ENCODE measurements at regions not wholly inside any gene's neighbourhood (a gene's known extent, or its start where the extent isn't known, plus 50 kb on each side); places are given as distances from the start of the nearest gene placed in this dataset.

DNA sequence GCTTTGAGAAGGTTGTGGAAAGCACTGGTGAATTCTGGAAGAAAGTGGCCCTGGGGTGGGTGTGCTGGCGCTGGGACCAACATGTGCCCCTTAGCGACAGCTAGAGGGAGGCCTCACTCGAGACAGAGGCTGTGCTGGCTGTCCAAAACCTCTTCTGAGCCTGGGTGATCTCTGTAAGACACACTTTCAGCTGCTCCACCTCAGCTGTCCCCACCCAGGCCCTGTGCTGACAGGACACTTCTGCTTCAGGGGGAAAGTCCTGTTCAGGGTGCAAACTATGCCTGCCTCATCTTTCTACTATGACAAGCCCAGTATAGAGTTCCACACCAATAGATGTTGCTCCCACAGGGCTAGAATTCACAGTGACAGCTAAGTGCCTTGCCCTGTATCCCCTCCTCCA lies 426.4 kb downstream of the MED10 start:
- no peak overlapping the region for H3K4me2 ChIP-seq (ENCODE audit: low read length)
- no peaks in the 10 kb centered on the region for H3K4me1 ChIP-seq (ENCODE audit: control insufficient read depth, insufficient read depth, low read length)
- no peak overlapping the region for H3K4me3 ChIP-seq (ENCODE audit: low read length)
- H3K9ac ChIP-seq (ENCODE audit: low read depth, low read length), result no peak overlapping the region
- no peaks in the 10 kb centered on the region for H3K36me3 ChIP-seq (ENCODE audit: insufficient read depth, low read length)
- H3K27me3 ChIP-seq (ENCODE audit: control insufficient read depth, insufficient read depth, low read length), result no peaks in the 10 kb centered on the region
- peaks cover 6% of the 10 kb centered on the region for H3K9me3 ChIP-seq (replicated peaks; ENCODE audit: low read length)

DNA sequence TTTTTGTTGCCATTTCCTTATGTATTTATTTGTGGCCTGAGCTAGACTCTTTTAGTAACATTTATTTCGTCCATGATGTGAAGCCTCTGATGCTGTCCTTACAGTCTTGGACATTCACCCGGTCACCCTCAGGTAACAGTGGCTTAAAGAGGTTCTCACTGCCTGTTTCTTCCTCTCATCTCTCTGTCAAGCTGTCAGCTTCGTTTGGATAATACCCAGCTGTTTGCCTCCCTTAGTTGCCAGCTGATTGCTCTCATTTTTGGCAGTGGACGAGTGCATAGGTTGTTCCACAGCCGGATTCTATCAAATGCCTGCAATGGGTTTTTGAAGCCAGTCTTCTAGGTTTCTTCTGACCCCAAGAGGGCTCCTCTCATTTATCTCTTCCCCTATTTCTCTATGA lies 427.7 kb downstream of the MED10 start:
- H3K4me2 ChIP-seq (ENCODE audit: low read length), result no peak overlapping the region

DNA sequence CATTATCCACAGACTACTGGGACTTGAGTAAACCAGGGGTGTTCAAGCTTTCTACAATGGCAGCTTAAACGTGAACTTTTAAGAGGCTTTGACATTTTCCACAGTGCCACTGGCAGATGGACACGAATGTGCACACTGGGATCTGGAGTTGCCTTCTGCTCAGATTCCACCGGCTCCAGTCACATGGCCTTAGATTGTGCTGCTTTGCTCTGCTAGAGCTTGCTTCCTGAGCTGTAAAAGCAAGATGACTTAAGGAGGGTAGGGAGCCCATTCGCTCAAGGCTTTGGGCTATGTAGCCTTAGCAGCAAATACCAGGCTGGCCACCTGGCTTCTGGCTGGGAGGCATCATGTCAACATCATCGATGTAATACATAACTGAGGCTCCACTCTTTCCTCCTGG lies 436.9 kb downstream of the MED10 start:
- Histone ChIP-seq H3K27me3 (ENCODE audit: control insufficient read depth, insufficient read depth, low read length) (no peaks in the 10 kb centered on the region), H3K4me3 (ENCODE audit: low read length) (no peak overlapping the region), H3K4me2 (ENCODE audit: low read length) (no peak overlapping the region), H3K9ac (ENCODE audit: low read depth, low read length) (no peak overlapping the region), H3K36me3 (ENCODE audit: insufficient read depth, low read length) (no peaks in the 10 kb centered on the region), H3K4me1 (ENCODE audit: control insufficient read depth, insufficient read depth, low read length) (no peaks in the 10 kb centered on the region), H3K9me3 (replicated peaks; ENCODE audit: low read length) (no peaks in the 10 kb centered on the region)

More for the DNA sequence above, 427.7 kb downstream of the MED10 start:
- peaks cover 6% of the 10 kb centered on the region for H3K9me3 ChIP-seq (replicated peaks; ENCODE audit: low read length)
- H3K36me3 ChIP-seq (ENCODE audit: insufficient read depth, low read length), result no peaks in the 10 kb centered on the region
- no peaks in the 10 kb centered on the region for H3K4me1 ChIP-seq (ENCODE audit: control insufficient read depth, insufficient read depth, low read length)
- no peak overlapping the region for H3K4me3 ChIP-seq (ENCODE audit: low read length)
- no peaks in the 10 kb centered on the region for H3K27me3 ChIP-seq (ENCODE audit: control insufficient read depth, insufficient read depth, low read length)
- H3K9ac ChIP-seq (ENCODE audit: low read depth, low read length), result no peak overlapping the region

DNA sequence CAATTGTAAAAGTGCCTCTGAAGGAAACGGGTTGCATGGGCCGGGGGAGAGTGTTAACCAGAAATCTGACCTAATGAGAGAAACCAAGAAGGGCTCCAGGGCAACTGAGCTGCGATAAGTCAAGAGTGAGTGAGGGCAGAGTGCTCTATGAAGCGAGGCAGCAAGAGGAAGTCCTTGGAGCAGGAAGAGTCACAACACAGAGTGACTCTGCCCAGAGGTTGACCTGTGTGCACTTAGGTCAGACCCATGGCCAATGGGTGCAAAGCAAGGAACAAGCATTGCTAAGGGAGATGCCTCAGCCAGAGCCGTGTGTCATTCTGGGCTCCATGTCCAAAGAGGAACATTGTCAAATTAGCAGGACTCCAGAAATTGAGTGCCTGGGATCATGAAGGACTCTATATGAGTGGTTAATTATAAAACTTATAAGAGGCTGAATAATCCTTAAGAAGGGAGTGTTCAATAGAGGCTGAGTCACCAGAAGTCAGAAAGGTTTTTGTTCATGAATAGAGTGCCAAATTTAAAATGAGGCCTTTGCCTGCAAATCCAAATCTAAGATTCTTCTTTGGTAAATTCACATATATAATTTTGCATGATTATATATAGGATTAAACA lies 438.5 kb downstream of the MED10 start:
- Histone ChIP-seq H3K4me3 (ENCODE audit: low read length) (no peak overlapping the region), H3K9ac (ENCODE audit: low read depth, low read length) (no peak overlapping the region), H3K4me1 (ENCODE audit: control insufficient read depth, insufficient read depth, low read length) (no peaks in the 10 kb centered on the region), H3K4me2 (ENCODE audit: low read length) (no peak overlapping the region), H3K36me3 (ENCODE audit: insufficient read depth, low read length) (no peaks in the 10 kb centered on the region), H3K27me3 (ENCODE audit: control insufficient read depth, insufficient read depth, low read length) (no peaks in the 10 kb centered on the region), H3K9me3 (replicated peaks; ENCODE audit: low read length) (no peaks in the 10 kb centered on the region)

DNA sequence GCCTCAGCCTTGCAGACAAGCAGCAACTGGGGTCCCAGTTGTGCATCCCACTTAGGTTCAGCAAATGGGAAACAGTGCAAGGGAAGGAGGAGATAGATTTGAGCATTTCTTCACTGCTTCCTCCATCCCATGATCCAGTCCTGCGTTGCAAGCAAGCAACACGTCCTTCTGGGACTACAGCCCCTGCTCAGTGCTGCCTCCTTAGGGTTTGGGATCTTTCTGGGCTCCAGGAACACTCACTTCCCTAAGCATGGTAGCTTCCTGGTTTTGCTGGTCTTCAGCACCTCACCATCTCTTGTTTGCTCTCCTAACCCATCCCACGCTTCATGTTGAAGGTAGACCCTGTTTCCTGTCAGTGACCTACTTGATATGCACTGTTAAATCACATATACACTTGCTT lies 444.7 kb downstream of the MED10 start:
- H3K4me2 ChIP-seq (ENCODE audit: low read length), result no peak overlapping the region
- no peak overlapping the region for H3K9ac ChIP-seq (ENCODE audit: low read depth, low read length)
- H3K27me3 ChIP-seq (ENCODE audit: control insufficient read depth, insufficient read depth, low read length), result no peaks in the 10 kb centered on the region
- no peaks in the 10 kb centered on the region for H3K36me3 ChIP-seq (ENCODE audit: insufficient read depth, low read length)
- H3K9me3 ChIP-seq (replicated peaks; ENCODE audit: low read length), result no peaks in the 10 kb centered on the region
- no peaks in the 10 kb centered on the region for H3K4me1 ChIP-seq (ENCODE audit: control insufficient read depth, insufficient read depth, low read length)
- no peak overlapping the region for H3K4me3 ChIP-seq (ENCODE audit: low read length)

DNA sequence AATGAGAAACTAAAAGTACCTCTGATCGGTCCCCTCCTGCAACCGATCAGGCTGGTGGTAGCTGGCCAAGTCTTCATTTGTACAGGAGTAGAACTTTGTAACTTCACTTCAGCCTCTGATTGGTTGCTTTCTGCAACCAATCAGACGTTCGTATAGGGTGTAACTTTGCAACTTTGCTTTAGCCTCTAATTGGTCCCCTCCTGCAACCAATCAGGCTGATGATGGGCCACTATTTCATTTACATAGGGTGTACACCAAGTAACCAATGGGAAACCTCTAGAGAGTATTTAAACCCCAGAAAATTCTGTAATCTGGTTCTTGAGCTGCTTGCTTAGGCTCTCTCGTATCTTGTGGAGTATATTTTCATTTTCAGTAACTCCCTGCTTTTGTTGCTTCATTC lies 445.5 kb downstream of the MED10 start:
- H3K9me3 ChIP-seq (replicated peaks; ENCODE audit: low read length), result no peaks in the 10 kb centered on the region

DNA sequence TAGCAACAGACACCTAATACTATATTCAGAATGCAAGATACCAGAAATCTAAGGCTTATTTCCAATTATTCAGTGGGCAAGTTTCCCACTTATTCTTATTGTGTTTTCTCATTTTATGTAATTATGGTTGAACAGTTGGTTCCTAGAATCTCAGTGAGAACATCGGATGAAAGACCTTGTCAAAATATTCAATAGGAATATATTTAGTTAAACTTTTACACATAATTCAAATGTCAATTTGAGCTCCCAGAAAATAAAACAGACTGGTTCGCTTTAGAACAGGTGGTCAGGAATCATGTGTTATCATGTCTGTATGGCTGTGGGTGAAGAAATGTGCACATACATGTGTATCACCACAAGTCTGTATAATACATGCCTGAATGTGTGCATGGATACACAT lies 447.8 kb downstream of the MED10 start:
- no peak overlapping the region for H3K9ac ChIP-seq (ENCODE audit: low read depth, low read length)
- no peaks in the 10 kb centered on the region for H3K4me1 ChIP-seq (ENCODE audit: control insufficient read depth, insufficient read depth, low read length)
- H3K27me3 ChIP-seq (ENCODE audit: control insufficient read depth, insufficient read depth, low read length), result no peaks in the 10 kb centered on the region
- H3K4me3 ChIP-seq (ENCODE audit: low read length), result no peak overlapping the region
- no peaks in the 10 kb centered on the region for H3K9me3 ChIP-seq (replicated peaks; ENCODE audit: low read length)
- H3K36me3 ChIP-seq (ENCODE audit: insufficient read depth, low read length), result no peaks in the 10 kb centered on the region
- H3K4me2 ChIP-seq (ENCODE audit: low read length), result no peak overlapping the region

More for the DNA sequence above, 445.5 kb downstream of the MED10 start:
- no peak overlapping the region for H3K4me2 ChIP-seq (ENCODE audit: low read length)
- no peaks in the 10 kb centered on the region for H3K4me1 ChIP-seq (ENCODE audit: control insufficient read depth, insufficient read depth, low read length)
- H3K36me3 ChIP-seq (ENCODE audit: insufficient read depth, low read length), result no peaks in the 10 kb centered on the region
- no peak overlapping the region for H3K9ac ChIP-seq (ENCODE audit: low read depth, low read length)
- no peaks in the 10 kb centered on the region for H3K27me3 ChIP-seq (ENCODE audit: control insufficient read depth, insufficient read depth, low read length)
- no peak overlapping the region for H3K4me3 ChIP-seq (ENCODE audit: low read length)

DNA sequence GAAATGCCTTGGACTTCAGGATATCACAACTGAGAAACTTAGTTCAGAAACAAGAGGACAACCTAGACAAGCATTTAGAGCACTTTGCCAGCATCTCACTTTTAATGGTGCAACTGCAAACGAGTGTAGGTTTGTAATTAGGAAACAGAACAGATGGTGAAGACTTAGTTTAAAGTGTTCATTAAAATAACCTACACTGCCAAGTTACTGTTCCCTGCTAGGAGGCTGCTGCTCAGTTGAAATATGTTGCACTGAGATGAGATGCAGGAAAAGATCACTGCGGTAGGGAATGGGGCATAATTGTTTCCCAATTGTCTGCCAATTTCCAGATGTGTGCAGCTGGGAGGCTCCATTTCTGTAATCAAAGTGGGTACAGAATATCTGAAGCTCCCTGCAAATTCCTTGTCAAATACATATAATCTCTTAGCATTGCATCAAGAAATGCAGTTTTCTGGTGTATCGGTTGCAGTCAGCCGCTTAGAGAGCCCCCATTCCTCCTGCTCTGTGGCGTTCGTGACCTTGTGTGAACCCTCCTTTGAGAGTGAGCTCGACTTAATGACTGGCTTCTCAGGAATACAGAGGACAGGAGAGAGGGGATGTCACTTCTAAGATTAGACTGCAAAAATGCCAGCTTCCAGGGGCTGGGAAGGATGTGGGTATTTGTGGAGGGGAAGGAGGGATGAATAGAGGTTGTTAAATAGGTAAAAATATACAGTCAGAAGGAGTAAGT lies 448.9 kb downstream of the MED10 start:
- Histone ChIP-seq H3K9ac (ENCODE audit: low read depth, low read length) (no peak overlapping the region), H3K9me3 (replicated peaks; ENCODE audit: low read length) (peaks cover 4% of the 10 kb centered on the region), H3K4me3 (ENCODE audit: low read length) (no peak overlapping the region), H3K4me2 (ENCODE audit: low read length) (no peak overlapping the region), H3K27me3 (ENCODE audit: control insufficient read depth, insufficient read depth, low read length) (no peaks in the 10 kb centered on the region), H3K4me1 (ENCODE audit: control insufficient read depth, insufficient read depth, low read length) (no peaks in the 10 kb centered on the region), H3K36me3 (ENCODE audit: insufficient read depth, low read length) (no peaks in the 10 kb centered on the region)

DNA sequence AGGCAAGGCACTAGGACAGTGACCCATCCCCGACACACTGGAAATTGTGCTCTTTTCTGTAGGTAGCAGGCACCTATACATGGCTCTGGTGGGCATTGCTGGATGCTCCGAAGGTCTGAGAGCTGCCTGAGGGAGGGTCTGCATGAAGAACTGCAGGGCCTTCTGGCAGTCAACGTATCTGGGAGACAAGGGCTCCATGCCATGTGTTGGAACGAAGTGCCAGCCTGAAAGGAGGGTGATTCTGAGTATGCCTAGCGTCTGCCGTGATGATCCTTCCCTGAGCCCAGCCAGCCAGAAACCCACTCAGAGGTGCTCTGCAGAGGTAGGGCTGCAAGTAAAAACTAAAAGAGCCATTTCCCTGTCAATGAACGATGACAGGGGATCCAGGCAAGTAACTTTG lies 453.2 kb downstream of the MED10 start:
- H3K4me3 ChIP-seq (ENCODE audit: low read length), result no peak overlapping the region
- no peaks in the 10 kb centered on the region for H3K27me3 ChIP-seq (ENCODE audit: control insufficient read depth, insufficient read depth, low read length)
- no peak overlapping the region for H3K4me2 ChIP-seq (ENCODE audit: low read length)
- H3K36me3 ChIP-seq (ENCODE audit: insufficient read depth, low read length), result no peaks in the 10 kb centered on the region
- H3K9ac ChIP-seq (ENCODE audit: low read depth, low read length), result no peak overlapping the region
- peaks cover 4% of the 10 kb centered on the region for H3K9me3 ChIP-seq (replicated peaks; ENCODE audit: low read length)
- H3K4me1 ChIP-seq (ENCODE audit: control insufficient read depth, insufficient read depth, low read length), result no peaks in the 10 kb centered on the region

DNA sequence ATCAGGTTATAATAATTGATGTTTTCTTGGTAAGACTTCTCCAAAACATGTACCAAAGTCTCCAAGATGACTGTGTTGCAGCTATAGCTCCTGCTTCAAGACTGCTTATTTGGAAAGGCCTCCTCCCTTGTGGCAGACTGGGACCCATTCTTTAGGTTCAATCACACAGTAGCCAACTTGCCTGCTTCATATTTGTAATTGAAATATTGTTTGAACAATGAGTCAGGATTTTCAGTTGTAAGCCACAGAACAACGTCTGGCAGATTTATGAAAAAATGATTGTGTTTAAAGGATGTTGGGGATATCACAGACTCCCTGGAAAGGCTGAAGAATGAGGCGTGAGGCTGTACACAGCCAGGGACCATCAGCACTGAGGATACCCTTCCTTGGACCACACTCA lies 458.9 kb downstream of the MED10 start:
- Histone ChIP-seq H3K4me3 (ENCODE audit: low read length) (no peak overlapping the region), H3K27me3 (ENCODE audit: control insufficient read depth, insufficient read depth, low read length) (no peaks in the 10 kb centered on the region), H3K4me2 (ENCODE audit: low read length) (no peak overlapping the region), H3K36me3 (ENCODE audit: insufficient read depth, low read length) (no peaks in the 10 kb centered on the region), H3K9ac (ENCODE audit: low read depth, low read length) (no peak overlapping the region), H3K4me1 (ENCODE audit: control insufficient read depth, insufficient read depth, low read length) (no peaks in the 10 kb centered on the region), H3K9me3 (replicated peaks; ENCODE audit: low read length) (peaks cover 2% of the 10 kb centered on the region)

DNA sequence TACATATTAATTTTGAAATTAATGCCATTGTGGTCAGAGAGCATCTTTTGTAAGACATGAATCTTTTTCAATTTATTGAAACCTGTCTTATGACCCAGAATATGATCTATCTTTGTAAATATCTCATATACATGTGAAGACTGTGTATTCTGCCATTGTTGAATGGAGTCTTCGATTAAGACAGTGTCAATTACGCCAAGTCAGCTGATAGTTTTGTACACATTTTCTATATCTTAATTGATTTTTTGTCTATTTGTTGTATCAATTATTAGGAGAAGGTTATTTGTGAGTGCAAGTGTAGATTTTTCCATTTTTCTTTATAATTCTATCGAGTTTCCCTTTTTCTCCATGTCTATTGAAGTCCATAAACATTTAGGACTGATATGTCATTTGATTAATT lies 471.6 kb downstream of the MED10 start:
- Histone ChIP-seq H3K4me3 (ENCODE audit: low read length) (no peak overlapping the region), H3K4me1 (ENCODE audit: control insufficient read depth, insufficient read depth, low read length) (no peaks in the 10 kb centered on the region), H3K9ac (ENCODE audit: low read depth, low read length) (no peak overlapping the region), H3K9me3 (replicated peaks; ENCODE audit: low read length) (peaks cover 7% of the 10 kb centered on the region), H3K27me3 (ENCODE audit: control insufficient read depth, insufficient read depth, low read length) (no peaks in the 10 kb centered on the region), H3K4me2 (ENCODE audit: low read length) (no peak overlapping the region), H3K36me3 (ENCODE audit: insufficient read depth, low read length) (no peaks in the 10 kb centered on the region)

DNA sequence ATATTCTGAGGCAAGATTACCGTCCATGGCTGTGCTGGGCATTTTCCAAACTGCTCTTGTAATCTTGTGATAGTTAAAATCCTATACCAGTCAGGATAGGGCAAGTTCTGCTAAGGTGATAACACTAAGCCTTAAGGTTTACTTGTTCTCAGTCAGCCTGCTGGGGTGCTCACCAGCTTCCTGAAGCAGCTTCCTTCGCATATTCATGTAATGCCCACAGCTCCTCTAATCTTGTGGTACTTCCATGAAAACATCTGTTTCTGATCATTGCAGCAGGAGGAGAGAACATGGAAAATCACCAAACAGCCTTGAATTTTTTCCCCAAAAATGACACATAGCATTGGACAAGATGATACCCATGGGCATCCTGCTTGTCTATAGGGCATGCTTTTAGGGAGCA lies 473.2 kb downstream of the MED10 start:
- H3K4me2 ChIP-seq (ENCODE audit: low read length), result no peak overlapping the region
- H3K4me1 ChIP-seq (ENCODE audit: control insufficient read depth, insufficient read depth, low read length), result no peaks in the 10 kb centered on the region
- no peak overlapping the region for H3K4me3 ChIP-seq (ENCODE audit: low read length)
- H3K9me3 ChIP-seq (replicated peaks; ENCODE audit: low read length), result peaks cover 6% of the 10 kb centered on the region
- H3K9ac ChIP-seq (ENCODE audit: low read depth, low read length), result no peak overlapping the region
- no peaks in the 10 kb centered on the region for H3K36me3 ChIP-seq (ENCODE audit: insufficient read depth, low read length)
- no peaks in the 10 kb centered on the region for H3K27me3 ChIP-seq (ENCODE audit: control insufficient read depth, insufficient read depth, low read length)
